Stimulated activated memory B cell treated with anti-CD40 and anti-IgM and Interleukin-4, amounts not matched to agents 10 μg/mL and 1 μg/mL and 100 μg/mL, for 72 hours (primary cell): ENCODE measurements at regions not wholly inside any gene's neighbourhood (a gene's known extent, or its start where the extent isn't known, plus 50 kb on each side); places are given as distances from the start of the nearest gene placed in this dataset.
"Not testable (repeated sequence)": the region's sequence is repeated elsewhere in the genome, so short reads cannot be mapped to it uniquely, and the experiment has no call there.

ENCODE experiments used
- ATAC-seq: fragments of 150-1000 bp; cut with Tn5 transposase; 2 replicates; pipeline ENCODE4 v1.10.0; 2021
- H3K27ac Mint-ChIP-seq: one replicate; pipeline ENCODE4 v1.8.0; 2022; ENCODE audit warnings: mild to moderate bottlenecking, mixed read lengths
- H3K27me3 Mint-ChIP-seq: one replicate; pipeline ENCODE4 v1.8.0; 2022; ENCODE audit warnings: mixed read lengths
- H3K36me3 Mint-ChIP-seq: one replicate; pipeline ENCODE4 v1.8.0; 2022; ENCODE audit warnings: mixed read lengths
- H3K4me1 Mint-ChIP-seq: one replicate; pipeline ENCODE4 v1.8.0; 2022; ENCODE audit warnings: mixed read lengths
- H3K4me3 Mint-ChIP-seq: one replicate; pipeline ENCODE4 v1.8.0; 2022; ENCODE audit warnings: mild to moderate bottlenecking, moderate library complexity, mixed read lengths
- H3K9me3 Mint-ChIP-seq: one replicate; pipeline ENCODE4 v1.8.0; 2022; ENCODE audit warnings: mixed read lengths

GRCh38 chr3:67977762-67978161, 323.4 kb upstream of the SUCLG2 start:
- Mint-ChIP-seq H3K36me3 (no peaks in the 10 kb centered on the region), H3K27me3 (no peaks in the 10 kb centered on the region), H3K4me3 (no peak overlapping the region), H3K27ac (no peak overlapping the region), H3K4me1 (no peaks in the 10 kb centered on the region), H3K9me3 (peaks cover 2% of the 10 kb centered on the region)
- ATAC-seq = no peak

GRCh38 chr3:67976663-67977062, 322.3 kb upstream of the SUCLG2 start:
- Mint-ChIP-seq H3K4me1 (no peaks in the 10 kb centered on the region), H3K36me3 (no peaks in the 10 kb centered on the region), H3K9me3 (peaks cover 2% of the 10 kb centered on the region), H3K27me3 (no peaks in the 10 kb centered on the region), H3K4me3 (no peak overlapping the region), H3K27ac (no peak overlapping the region)
- no peak for ATAC-seq

GRCh38 chr3:67964596-67964995, 310.2 kb upstream of the SUCLG2 start:
- ATAC-seq = no peak
- H3K4me1 Mint-ChIP-seq = no peaks in the 10 kb centered on the region
- H3K36me3 Mint-ChIP-seq = no peaks in the 10 kb centered on the region
- H3K27ac Mint-ChIP-seq = no peak overlapping the region
- H3K27me3 Mint-ChIP-seq = no peaks in the 10 kb centered on the region
- H3K9me3 Mint-ChIP-seq = peaks cover 14% of the 10 kb centered on the region
- H3K4me3 Mint-ChIP-seq = no peak overlapping the region

- no peaks in the 10 kb centered on the region for H3K4me1 Mint-ChIP-seq
- no peak for ATAC-seq
Measured at GRCh38 chr3:67957268-67957667, 302.9 kb upstream of the SUCLG2 start.

GRCh38 chr3:67947808-67948508, 293.5 kb upstream of the SUCLG2 start:
- Mint-ChIP-seq H3K4me1 (no peaks in the 10 kb centered on the region), H3K36me3 (no peaks in the 10 kb centered on the region), H3K27me3 (peaks cover 8% of the 10 kb centered on the region), H3K4me3 (no peak overlapping the region), H3K9me3 (peaks cover 5% of the 10 kb centered on the region), H3K27ac (no peak overlapping the region)
- ATAC-seq = no peak

More at GRCh38 chr3:67957268-67957667, 302.9 kb upstream of the SUCLG2 start:
- H3K36me3 Mint-ChIP-seq = no peaks in the 10 kb centered on the region
- H3K4me3 Mint-ChIP-seq = no peak overlapping the region
- no peaks in the 10 kb centered on the region for H3K27me3 Mint-ChIP-seq
- no peak overlapping the region for H3K27ac Mint-ChIP-seq
- peaks cover 9% of the 10 kb centered on the region for H3K9me3 Mint-ChIP-seq

- H3K27ac Mint-ChIP-seq = no peak overlapping the region
- no peaks in the 10 kb centered on the region for H3K36me3 Mint-ChIP-seq
- no peaks in the 10 kb centered on the region for H3K4me1 Mint-ChIP-seq
- no peak overlapping the region for H3K4me3 Mint-ChIP-seq
- no peak for ATAC-seq
- peaks cover 8% of the 10 kb centered on the region for H3K27me3 Mint-ChIP-seq
- peaks cover 5% of the 10 kb centered on the region for H3K9me3 Mint-ChIP-seq
Measured at GRCh38 chr3:67946436-67946835, 292.0 kb upstream of the SUCLG2 start.

GRCh38 chr3:67943546-67943945, 289.1 kb upstream of the SUCLG2 start:
- H3K36me3 Mint-ChIP-seq = no peaks in the 10 kb centered on the region
- no peaks in the 10 kb centered on the region for H3K4me1 Mint-ChIP-seq
- H3K27me3 Mint-ChIP-seq = peaks cover under 1% of the 10 kb centered on the region
- H3K27ac Mint-ChIP-seq = no peak overlapping the region
- no peak overlapping the region for H3K4me3 Mint-ChIP-seq
- no peaks in the 10 kb centered on the region for H3K9me3 Mint-ChIP-seq
- ATAC-seq = no peak

GRCh38 chr3:67941433-67942030, 287.1 kb upstream of the SUCLG2 start:
- Mint-ChIP-seq H3K9me3 (no peaks in the 10 kb centered on the region), H3K27me3 (no peaks in the 10 kb centered on the region), H3K27ac (no peak overlapping the region), H3K36me3 (no peaks in the 10 kb centered on the region), H3K4me3 (no peak overlapping the region), H3K4me1 (no peaks in the 10 kb centered on the region)
- no peak for ATAC-seq

GRCh38 chr3:67940210-67940952, 286.0 kb upstream of the SUCLG2 start:
- Mint-ChIP-seq H3K4me1 (no peaks in the 10 kb centered on the region), H3K36me3 (no peaks in the 10 kb centered on the region), H3K4me3 (no peak overlapping the region), H3K27ac (no peak overlapping the region), H3K27me3 (no peaks in the 10 kb centered on the region), H3K9me3 (peaks cover 3% of the 10 kb centered on the region)
- ATAC-seq = no peak

GRCh38 chr3:67937498-67938118, 283.2 kb upstream of the SUCLG2 start:
- Mint-ChIP-seq H3K27me3 (no peaks in the 10 kb centered on the region), H3K27ac (no peak overlapping the region), H3K9me3 (peaks cover 6% of the 10 kb centered on the region), H3K4me3 (no peak overlapping the region), H3K4me1 (no peaks in the 10 kb centered on the region), H3K36me3 (no peaks in the 10 kb centered on the region)
- ATAC-seq = no peak

- not testable (repeated sequence) for H3K36me3 Mint-ChIP-seq, ATAC-seq, H3K4me1 Mint-ChIP-seq
Measured at GRCh38 chr3:67930394-67930793, 276.0 kb upstream of the SUCLG2 start.

GRCh38 chr3:67923796-67924195, 269.4 kb upstream of the SUCLG2 start:
- no peaks in the 10 kb centered on the region for H3K4me1 Mint-ChIP-seq
- H3K4me3 Mint-ChIP-seq = no peak overlapping the region
- no peaks in the 10 kb centered on the region for H3K36me3 Mint-ChIP-seq
- no peak for ATAC-seq
- H3K27me3 Mint-ChIP-seq = no peaks in the 10 kb centered on the region
- H3K9me3 Mint-ChIP-seq = peaks cover 3% of the 10 kb centered on the region
- H3K27ac Mint-ChIP-seq = no peak overlapping the region

More at GRCh38 chr3:67930394-67930793, 276.0 kb upstream of the SUCLG2 start:
- H3K27ac Mint-ChIP-seq, H3K9me3 Mint-ChIP-seq, H3K27me3 Mint-ChIP-seq, H3K4me3 Mint-ChIP-seq: not testable (repeated sequence)

GRCh38 chr3:67920969-67921368, 266.6 kb upstream of the SUCLG2 start:
- Mint-ChIP-seq H3K36me3 (no peaks in the 10 kb centered on the region), H3K4me1 (no peaks in the 10 kb centered on the region), H3K9me3 (peaks cover 3% of the 10 kb centered on the region), H3K27ac (no peak overlapping the region), H3K27me3 (no peaks in the 10 kb centered on the region), H3K4me3 (no peak overlapping the region)
- ATAC-seq = no peak

- H3K9me3 Mint-ChIP-seq = peaks cover 3% of the 10 kb centered on the region
- no peak overlapping the region for H3K27ac Mint-ChIP-seq
- ATAC-seq = no peak
- H3K27me3 Mint-ChIP-seq = no peaks in the 10 kb centered on the region
- no peaks in the 10 kb centered on the region for H3K36me3 Mint-ChIP-seq
- no peaks in the 10 kb centered on the region for H3K4me1 Mint-ChIP-seq
- H3K4me3 Mint-ChIP-seq = no peak overlapping the region
Measured at GRCh38 chr3:67920311-67920710, 265.9 kb upstream of the SUCLG2 start.

GRCh38 chr3:67916353-67916752, 261.9 kb upstream of the SUCLG2 start:
- Mint-ChIP-seq H3K27me3 (no peaks in the 10 kb centered on the region), H3K4me1 (no peaks in the 10 kb centered on the region), H3K9me3 (no peaks in the 10 kb centered on the region), H3K36me3 (no peaks in the 10 kb centered on the region), H3K4me3 (no peak overlapping the region), H3K27ac (no peak overlapping the region)
- no peak for ATAC-seq
